ENCODE measurements at regions not wholly inside any gene's neighbourhood (a gene's known extent, or its start where the extent isn't known, plus 50 kb on each side); places are given as distances from the start of the nearest gene placed in this dataset.

DNA sequence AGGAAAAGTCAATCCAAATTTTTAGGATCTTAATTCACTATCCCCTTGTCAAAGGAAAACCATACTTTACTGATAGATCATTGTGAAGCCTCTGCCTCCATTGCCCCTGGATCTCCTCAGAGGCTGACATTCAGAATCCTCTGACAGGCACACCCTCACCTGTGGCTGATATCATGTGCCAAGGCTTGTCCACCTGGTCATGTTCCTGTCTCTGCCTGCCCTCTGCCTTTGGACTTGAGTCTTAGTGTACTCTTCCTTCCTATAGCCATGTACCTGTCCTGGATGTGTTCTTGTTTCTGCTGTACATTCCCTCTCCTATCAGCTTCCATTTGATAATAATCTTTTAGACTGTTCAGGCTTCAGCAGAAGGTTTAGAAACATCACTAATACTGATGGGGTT, 179.4 kb downstream of the TNFSF13B start:
- TF ChIP-seq, protein P1, sequence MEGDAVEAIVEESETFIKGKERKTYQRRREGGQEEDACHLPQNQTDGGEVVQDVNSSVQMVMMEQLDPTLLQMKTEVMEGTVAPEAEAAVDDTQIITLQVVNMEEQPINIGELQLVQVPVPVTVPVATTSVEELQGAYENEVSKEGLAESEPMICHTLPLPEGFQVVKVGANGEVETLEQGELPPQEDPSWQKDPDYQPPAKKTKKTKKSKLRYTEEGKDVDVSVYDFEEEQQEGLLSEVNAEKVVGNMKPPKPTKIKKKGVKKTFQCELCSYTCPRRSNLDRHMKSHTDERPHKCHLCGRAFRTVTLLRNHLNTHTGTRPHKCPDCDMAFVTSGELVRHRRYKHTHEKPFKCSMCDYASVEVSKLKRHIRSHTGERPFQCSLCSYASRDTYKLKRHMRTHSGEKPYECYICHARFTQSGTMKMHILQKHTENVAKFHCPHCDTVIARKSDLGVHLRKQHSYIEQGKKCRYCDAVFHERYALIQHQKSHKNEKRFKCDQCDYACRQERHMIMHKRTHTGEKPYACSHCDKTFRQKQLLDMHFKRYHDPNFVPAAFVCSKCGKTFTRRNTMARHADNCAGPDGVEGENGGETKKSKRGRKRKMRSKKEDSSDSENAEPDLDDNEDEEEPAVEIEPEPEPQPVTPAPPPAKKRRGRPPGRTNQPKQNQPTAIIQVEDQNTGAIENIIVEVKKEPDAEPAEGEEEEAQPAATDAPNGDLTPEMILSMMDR (IDR thresholded peaks at IDR 0.05) = no peak
- TF ChIP-seq POLR2AphosphoS5 (IDR thresholded peaks at IDR 0.05) (no peak), POLR2A (IDR thresholded peaks at IDR 0.05) (no peak)
